Neural cell (in vitro differentiated cells): ENCODE measurements at regions not wholly inside any gene's neighbourhood (a gene's known extent, or its start where the extent isn't known, plus 50 kb on each side); places are given as distances from the start of the nearest gene placed in this dataset.

Source experiments
- H2AFZ ChIP-seq: fragments of 200-600, 300-800 bp; sonication (generic), shearing (Covaris generic); 2 replicates; pipeline ENCODE4 v1.6.0; 2014; ENCODE audit warnings: low read depth, mild to moderate bottlenecking, antibody characterized with exemption, low read length, moderate library complexity
- H3F3A ChIP-seq: fragments of 200-600 bp; shearing (Covaris generic); 2 replicates; pipeline ENCODE4 v1.6.1; 2016; ENCODE audit warnings: mild to moderate bottlenecking, moderate library complexity, mixed read lengths, antibody characterized with exemption, low read length; ENCODE audit not compliant: insufficient read depth, poor library complexity, severe bottlenecking
- H3K27ac ChIP-seq: fragments of 200-600, 300-800 bp; sonication (generic), shearing (Covaris generic); 2 replicates; pipeline ENCODE4 v1.5.1; 2014; ENCODE audit warnings: mild to moderate bottlenecking, low read length, moderate library complexity
- H3K27me3 ChIP-seq: fragments of 300-800, 200-600 bp; sonication (generic), shearing (Covaris generic); 2 replicates; pipeline ENCODE4 v1.6.0; 2014; ENCODE audit warnings: mild to moderate bottlenecking, low read depth, low read length, moderate library complexity; ENCODE audit not compliant: insufficient read depth
- H3K36me3 ChIP-seq: fragments of 300-800, 200-600 bp; sonication (generic), shearing (Covaris generic); 2 replicates; pipeline ENCODE4 v1.5.1; 2014; ENCODE audit warnings: mild to moderate bottlenecking, antibody characterized with exemption, low read length, moderate library complexity; ENCODE audit not compliant: insufficient read depth
- H3K4me2 ChIP-seq: fragments of 300-800, 200-600 bp; sonication (generic), shearing (Covaris generic); 2 replicates; pipeline ENCODE4 v1.6.0; 2014; ENCODE audit warnings: mild to moderate bottlenecking, low read length
- H3K4me3 ChIP-seq: fragments of 300-800, 200-600 bp; sonication (generic), shearing (Covaris generic); 2 replicates; pipeline ENCODE4 v1.5.1; 2014; ENCODE audit warnings: mild to moderate bottlenecking, low read length, moderate library complexity
- H3K79me2 ChIP-seq: fragments of 200-600 bp; shearing (Covaris generic); replicated peaks from 2 replicates; pipeline ENCODE4 v1.6.0; 2014; ENCODE audit warnings: mild to moderate bottlenecking, low read length, moderate library complexity; ENCODE audit not compliant: insufficient read depth
- H3K9ac ChIP-seq: fragments of 300-800, 200-600 bp; sonication (generic), shearing (Covaris generic); 2 replicates; pipeline ENCODE4 v1.6.1; 2016; ENCODE audit warnings: mild to moderate bottlenecking, low read length, mixed read lengths
- H3K9me2 ChIP-seq: fragments of 200-600 bp; shearing (Covaris generic); 2 replicates; pipeline ENCODE4 v1.6.1; 2016; ENCODE audit warnings: mild to moderate bottlenecking, low read length, mixed read lengths; ENCODE audit not compliant: insufficient read depth
- H3K9me3 ChIP-seq: fragments of 200-600, 300-800 bp; sonication (generic), shearing (Covaris generic); 2 replicates; pipeline ENCODE4 v1.6.1; 2016; ENCODE audit warnings: mild to moderate bottlenecking, mixed run types, low read length, moderate library complexity, mixed read lengths
- H4K20me1 ChIP-seq: fragments of 200-600 bp; shearing (Covaris generic); 2 replicates; pipeline ENCODE4 v1.6.1; 2016; ENCODE audit warnings: mild to moderate bottlenecking, mixed run types; ENCODE audit not compliant: insufficient read depth
- CTCF ChIP-seq: fragments of 450-650 bp; IDR thresholded peaks from 2 replicates; pipeline ENCODE4 v1.5.1; 2014; ENCODE audit warnings: antibody characterized with exemption, mild to moderate bottlenecking, moderate library complexity; ENCODE audit not compliant: poor library complexity, severe bottlenecking
- EP300 ChIP-seq: fragments of 450-650 bp; conservative IDR thresholded peaks from 2 replicates; pipeline ENCODE4 v1.6.1; 2014; ENCODE audit warnings: antibody characterized with exemption, mild to moderate bottlenecking, moderate library complexity; ENCODE audit not compliant: poor library complexity, severe bottlenecking
- EZH2 ChIP-seq: fragments of 200-600, 300-800 bp; shearing (Covaris generic), sonication (generic); IDR thresholded peaks from 2 replicates; pipeline ENCODE4 v1.6.1; 2014; ENCODE audit warnings: antibody characterized with exemption, low read length, borderline replicate concordance, mild to moderate bottlenecking; ENCODE audit not compliant: insufficient read depth, poor library complexity, severe bottlenecking
- MXI1 ChIP-seq: fragments of 450-650 bp; conservative IDR thresholded peaks from 2 replicates; pipeline ENCODE4 v1.6.1; 2014; ENCODE audit warnings: antibody characterized with exemption, mild to moderate bottlenecking; ENCODE audit not compliant: poor library complexity, severe bottlenecking
- POLR2AphosphoS5 ChIP-seq: IDR thresholded peaks from 2 replicates; pipeline ENCODE4 v1.6.1; 2012
- RAD21 ChIP-seq: fragments of 450-650 bp; conservative IDR thresholded peaks from 2 replicates; pipeline ENCODE4 v1.6.1; 2014; ENCODE audit warnings: antibody characterized with exemption, mild to moderate bottlenecking, moderate library complexity
- REST ChIP-seq: IDR thresholded peaks from 2 replicates; pipeline ENCODE4 v1.6.1; 2012; ENCODE audit warnings: borderline replicate concordance
- SMC3 ChIP-seq: fragments of 450-650 bp; conservative IDR thresholded peaks from 2 replicates; pipeline ENCODE4 v1.6.1; 2014; ENCODE audit warnings: antibody characterized with exemption, mild to moderate bottlenecking, moderate library complexity; ENCODE audit not compliant: poor library complexity
- TAF1 ChIP-seq: IDR thresholded peaks from 2 replicates; pipeline ENCODE4 v1.6.1; 2012; ENCODE audit warnings: low read depth

DNA sequence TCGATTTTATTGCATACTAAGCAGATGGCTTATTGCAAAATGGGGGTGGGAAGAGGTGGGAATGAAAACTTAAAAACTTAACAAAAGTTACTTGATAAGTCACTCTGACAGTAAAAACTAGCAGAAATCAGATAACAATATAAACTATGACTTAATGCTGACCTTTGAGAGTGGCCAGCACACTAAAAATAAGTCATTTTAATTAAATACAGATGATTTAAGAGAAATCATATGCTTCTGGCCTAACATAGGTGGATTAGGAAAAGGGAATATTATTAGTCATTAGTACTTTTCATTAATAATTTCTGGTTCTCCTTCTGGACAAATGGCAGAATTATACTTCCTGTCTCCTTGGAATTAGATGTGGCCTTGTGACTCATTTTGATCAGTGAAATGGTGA lies 756.7 kb downstream of the PCDH19 start:
- Histone ChIP-seq H3K4me2 (no peak overlapping the region), H2AFZ (no peak overlapping the region), H3K79me2 (no peaks in the 10 kb centered on the region), H3F3A (no peaks in the 10 kb centered on the region), H3K27ac (no peak overlapping the region), H3K9me2 (no peaks in the 10 kb centered on the region), H4K20me1 (no peaks in the 10 kb centered on the region), H3K9me3 (no peaks in the 10 kb centered on the region), H3K36me3 (no peaks in the 10 kb centered on the region), H3K27me3 (no peaks in the 10 kb centered on the region), H3K4me3 (no peak overlapping the region), H3K9ac (no peak overlapping the region)
- TF ChIP-seq POLR2AphosphoS5 (no peak), EP300 (no peak), RAD21 (no peak), REST (no peak), MXI1 (no peak), CTCF (no peak), SMC3 (no peak), TAF1 (no peak), EZH2 (no peak)

DNA sequence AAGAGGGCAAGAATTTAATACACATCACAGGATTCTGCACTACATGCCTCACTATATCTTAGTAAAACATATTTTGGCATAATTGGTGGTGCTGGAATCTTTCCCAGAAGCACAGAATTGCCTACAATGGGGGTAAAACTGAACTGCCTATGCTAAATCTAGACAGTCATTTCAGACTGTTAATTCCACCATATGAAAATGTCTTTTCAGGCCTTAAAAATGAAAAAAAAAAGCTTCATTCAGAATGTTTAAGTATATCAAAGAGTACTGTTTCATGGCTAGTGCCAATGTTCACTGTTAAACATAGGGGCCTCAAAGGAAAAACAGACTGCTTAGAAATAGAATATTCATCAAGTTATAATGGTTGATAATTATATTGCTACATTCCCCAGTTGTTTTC lies 797.0 kb downstream of the PCDH19 start:
- Histone ChIP-seq H3K36me3 (no peaks in the 10 kb centered on the region), H3K4me3 (no peak overlapping the region), H3K27ac (no peak overlapping the region), H3K27me3 (no peaks in the 10 kb centered on the region), H3K79me2 (no peaks in the 10 kb centered on the region), H3K4me2 (no peak overlapping the region), H3K9ac (no peak overlapping the region), H4K20me1 (no peaks in the 10 kb centered on the region), H3K9me3 (no peaks in the 10 kb centered on the region), H2AFZ (no peak overlapping the region), H3K9me2 (no peaks in the 10 kb centered on the region), H3F3A (no peaks in the 10 kb centered on the region)
- TF ChIP-seq TAF1: no peak
- TF ChIP-seq MXI1: no peak
- no peak for TF ChIP-seq EZH2
- TF ChIP-seq SMC3: no peak
- TF ChIP-seq EP300: no peak
- no peak for TF ChIP-seq CTCF
- no peak for TF ChIP-seq POLR2AphosphoS5
- no peak for TF ChIP-seq RAD21
- no peak for TF ChIP-seq REST
